Stimulated activated naive B cell treated with anti-CD40 and anti-IgM and Interleukin-4, amounts not matched to agents 10 μg/mL and 1 μg/mL and 100 μg/mL, for 72 hours (primary cell): ENCODE measurements at regions not wholly inside any gene's neighbourhood (a gene's known extent, or its start where the extent isn't known, plus 50 kb on each side); places are given as distances from the start of the nearest gene placed in this dataset.
A peak's percentile ranks its signal among the peaks of the same experiment; 100 is the strongest.

Experiments
- ATAC-seq, 2 donors: fragments of 150-1000 bp; cut with Tn5 transposase; replicated peaks; 2 replicates each; pipeline ENCODE4 v1.10.0; 2021; ENCODE audit warnings: moderate library complexity in 1 of 2
- DNase-seq: peaks from one replicate; pipeline ENCODE4 v3.0.0; 2021
- H3K27ac Mint-ChIP-seq: one replicate; pipeline ENCODE4 v1.8.0; 2022; ENCODE audit warnings: mild to moderate bottlenecking, mixed read lengths
- H3K27me3 Mint-ChIP-seq, 2 donors: one replicate each; pipeline ENCODE4 v1.8.0; 2022; ENCODE audit warnings: mixed read lengths in 2 of 2
- H3K36me3 Mint-ChIP-seq, 2 donors: one replicate each; pipeline ENCODE4 v1.8.0; 2022; ENCODE audit warnings: mixed read lengths in 2 of 2, mild to moderate bottlenecking in 1 of 2
- H3K4me1 Mint-ChIP-seq, 2 donors: one replicate each; pipeline ENCODE4 v1.8.0; 2022; ENCODE audit warnings: mixed read lengths in 2 of 2, mild to moderate bottlenecking in 1 of 2
- H3K4me3 Mint-ChIP-seq, 2 donors: one replicate each; pipeline ENCODE4 v1.8.0; 2022; ENCODE audit warnings: mild to moderate bottlenecking in 2 of 2, mixed read lengths in 2 of 2, moderate library complexity in 1 of 2
- H3K9me3 Mint-ChIP-seq, 2 donors: one replicate each; pipeline ENCODE4 v1.8.0; 2022; ENCODE audit warnings: mixed read lengths in 2 of 2, mild to moderate bottlenecking in 1 of 2

- ATAC-seq, result no peak
- H3K9me3 Mint-ChIP-seq, result no peaks in the 10 kb centered on the region
- no peak overlapping the region for H3K4me3 Mint-ChIP-seq
- peaks cover 7 to 10% of the 10 kb centered on the region in 2 donors for H3K36me3 Mint-ChIP-seq
- peaks cover 13 to 38% of the 10 kb centered on the region in 2 donors for H3K4me1 Mint-ChIP-seq
- no peak for DNase-seq
- H3K27ac Mint-ChIP-seq, result no peak overlapping the region
- no peaks in the 10 kb centered on the region for H3K27me3 Mint-ChIP-seq
Observed at GRCh38 chr5:124692950-124693349, 53.5 kb downstream of the ZNF608 start.

GRCh38 chr5:124692324-124692723 is 54.1 kb downstream of the ZNF608 start:
- Mint-ChIP-seq H3K27ac (no peak overlapping the region), H3K4me3 (no peak overlapping the region), H3K9me3 (no peaks in the 10 kb centered on the region), H3K36me3 (peaks cover 7 to 10% of the 10 kb centered on the region in 2 donors), H3K27me3 (no peaks in the 10 kb centered on the region), H3K4me1 (peaks cover 10 to 38% of the 10 kb centered on the region in 2 donors)
- ATAC-seq (no peak), DNase-seq (no peak)

- DNase-seq (no peak), ATAC-seq (no peak)
- Mint-ChIP-seq H3K9me3 (no peaks in the 10 kb centered on the region), H3K36me3 (peaks cover 0 to under 1% of the 10 kb centered on the region in 2 donors), H3K27me3 (no peaks in the 10 kb centered on the region), H3K4me1 (peaks cover 13 to 38% of the 10 kb centered on the region in 2 donors), H3K27ac (no peak overlapping the region), H3K4me3 (no peak overlapping the region)
Observed at GRCh38 chr5:124689653-124690052, 56.8 kb downstream of the ZNF608 start.

GRCh38 chr5:124686239-124687004 is 60.0 kb downstream of the ZNF608 start:
- peaks cover 0 to 2% of the 10 kb centered on the region in 2 donors for H3K9me3 Mint-ChIP-seq
- no peak for DNase-seq
- H3K27me3 Mint-ChIP-seq, result no peaks in the 10 kb centered on the region
- H3K36me3 Mint-ChIP-seq, result peaks cover 0 to 3% of the 10 kb centered on the region in 2 donors
- H3K27ac Mint-ChIP-seq, result peak overlapping the region; percentile 59
- peaks cover 16 to 43% of the 10 kb centered on the region in 2 donors for H3K4me1 Mint-ChIP-seq
- no peak overlapping the region for H3K4me3 Mint-ChIP-seq
- ATAC-seq, result no peak

- Mint-ChIP-seq H3K4me3 (no peak overlapping the region), H3K27ac (no peak overlapping the region), H3K36me3 (peaks cover 0 to 8% of the 10 kb centered on the region in 2 donors), H3K27me3 (no peaks in the 10 kb centered on the region), H3K4me1 (peaks cover 16 to 50% of the 10 kb centered on the region in 2 donors), H3K9me3 (peaks cover 0 to 2% of the 10 kb centered on the region in 2 donors)
- DNase-seq (no peak), ATAC-seq (peak; percentile 68 to 77)
Observed at GRCh38 chr5:124685404-124685930, 61.0 kb downstream of the ZNF608 start.

- Mint-ChIP-seq H3K27me3 (no peaks in the 10 kb centered on the region), H3K4me3 (no peak overlapping the region), H3K36me3 (peaks cover 0 to 8% of the 10 kb centered on the region in 2 donors), H3K27ac (no peak overlapping the region), H3K4me1 (peaks cover 22 to 59% of the 10 kb centered on the region in 2 donors), H3K9me3 (peaks cover 0 to 2% of the 10 kb centered on the region in 2 donors)
- ATAC-seq (no peak), DNase-seq (no peak)
Observed at GRCh38 chr5:124683917-124684555, 62.4 kb downstream of the ZNF608 start.

- H3K27ac Mint-ChIP-seq, result no peak overlapping the region
- H3K36me3 Mint-ChIP-seq, result peaks cover 0 to 8% of the 10 kb centered on the region in 2 donors
- peaks cover 16 to 35% of the 10 kb centered on the region in 2 donors for H3K4me1 Mint-ChIP-seq
- H3K9me3 Mint-ChIP-seq, result peaks cover 0 to 2% of the 10 kb centered on the region in 2 donors
- H3K4me3 Mint-ChIP-seq, result no peak overlapping the region
- no peak for DNase-seq
- no peaks in the 10 kb centered on the region for H3K27me3 Mint-ChIP-seq
- no peak for ATAC-seq
Observed at GRCh38 chr5:124679578-124680199, 66.8 kb downstream of the ZNF608 start.

GRCh38 chr5:124678922-124679519 is 67.4 kb downstream of the ZNF608 start:
- H3K9me3 Mint-ChIP-seq, result peaks cover 0 to 2% of the 10 kb centered on the region in 2 donors
- no peaks in the 10 kb centered on the region for H3K27me3 Mint-ChIP-seq
- no peak for DNase-seq
- H3K4me3 Mint-ChIP-seq, result no peak overlapping the region
- H3K4me1 Mint-ChIP-seq, result peaks cover 13 to 29% of the 10 kb centered on the region in 2 donors
- no peak overlapping the region for H3K27ac Mint-ChIP-seq
- ATAC-seq, result no peak
- H3K36me3 Mint-ChIP-seq, result peaks cover 0 to 8% of the 10 kb centered on the region in 2 donors

- DNase-seq (no peak), ATAC-seq (no peak)
- H3K4me3 Mint-ChIP-seq, result no peak overlapping the region
- H3K27me3 Mint-ChIP-seq, result no peaks in the 10 kb centered on the region
- H3K27ac Mint-ChIP-seq, result peak overlapping the region; percentile 20
- peaks cover 0 to 2% of the 10 kb centered on the region in 2 donors for H3K9me3 Mint-ChIP-seq
- H3K36me3 Mint-ChIP-seq, result peaks cover 0 to 8% of the 10 kb centered on the region in 2 donors
- H3K4me1 Mint-ChIP-seq, result peaks cover 13 to 29% of the 10 kb centered on the region in 2 donors
Observed at GRCh38 chr5:124678468-124678867, 68.0 kb downstream of the ZNF608 start.

- no peaks in the 10 kb centered on the region for H3K9me3 Mint-ChIP-seq
- H3K4me3 Mint-ChIP-seq, result no peak overlapping the region
- peaks cover 13 to 32% of the 10 kb centered on the region in 2 donors for H3K4me1 Mint-ChIP-seq
- no peak overlapping the region for H3K27ac Mint-ChIP-seq
- H3K27me3 Mint-ChIP-seq, result no peaks in the 10 kb centered on the region
- no peak for ATAC-seq
- H3K36me3 Mint-ChIP-seq, result peaks cover 0 to 8% of the 10 kb centered on the region in 2 donors
- no peak for DNase-seq
Observed at GRCh38 chr5:124677374-124678351, 68.8 kb downstream of the ZNF608 start.

- H3K36me3 Mint-ChIP-seq, result peaks cover 0 to 5% of the 10 kb centered on the region in 2 donors
- H3K27ac Mint-ChIP-seq, result no peak overlapping the region
- ATAC-seq (no peak), DNase-seq (no peak)
- no peak overlapping the region for H3K4me3 Mint-ChIP-seq
- H3K4me1 Mint-ChIP-seq, result peaks cover 13 to 39% of the 10 kb centered on the region in 2 donors
- H3K27me3 Mint-ChIP-seq, result no peaks in the 10 kb centered on the region
- H3K9me3 Mint-ChIP-seq, result no peaks in the 10 kb centered on the region
Observed at GRCh38 chr5:124675931-124676846, 70.2 kb downstream of the ZNF608 start.

- H3K9me3 Mint-ChIP-seq, result no peaks in the 10 kb centered on the region
- peaks cover 14 to 47% of the 10 kb centered on the region in 2 donors for H3K4me1 Mint-ChIP-seq
Observed at GRCh38 chr5:124671193-124671592, 75.2 kb downstream of the ZNF608 start.

More at GRCh38 chr5:124671193-124671592, 75.2 kb downstream of the ZNF608 start:
- ATAC-seq, result no peak
- Mint-ChIP-seq H3K27me3 (no peaks in the 10 kb centered on the region), H3K4me3 (no peak overlapping the region), H3K36me3 (no peaks in the 10 kb centered on the region), H3K27ac (no peak overlapping the region)
- no peak for DNase-seq
